H1 (cell line): ENCODE measurements at regions not wholly inside any gene's neighbourhood (a gene's known extent, or its start where the extent isn't known, plus 50 kb on each side); places are given as distances from the start of the nearest gene placed in this dataset.
A peak's percentile ranks its signal among the peaks of the same experiment; 100 is the strongest.

Experiments
- CTCF ChIA-PET: fragments of 300-600 bp; sonication (Branson Sonifier 250); formaldehyde crosslinking; loops from one replicate; lab custom pipeline; 2021; ENCODE audit not compliant: partially characterized antibody; lab: Charles Lee
- POLR2A ChIA-PET: fragments of 300-600 bp; sonication (Branson Sonifier 250); formaldehyde crosslinking; loops from one replicate; lab custom pipeline; 2021; ENCODE audit warnings: inconsistent platforms; ENCODE audit not compliant: partially characterized antibody; lab: Charles Lee
- DNase-seq, 2 experiments: peaks; one replicate each; pipeline versions ENCODE4 v3.0.0 to v3.0.0-alpha.2; 2010 to 2022; ENCODE audit warnings: low spot score in 2 of 2, low read depth in 1 of 2, mixed read lengths in 1 of 2
- FAIRE-seq: peaks from 2 replicates; lab custom pipeline; 2011; peaks lifted over from hg19 to GRCh38; lab: Jason Lieb, UNC
- H2AFZ ChIP-seq: 2 replicates; pipeline ENCODE4 v1.8.1; 2012; ENCODE audit warnings: low read length, inconsistent platforms
- H2AK5ac ChIP-seq: 2 replicates; pipeline ENCODE4 v1.6.1; 2013; ENCODE audit warnings: low read depth, low read length
- H2BK120ac ChIP-seq: replicated peaks from 2 replicates; pipeline ENCODE3; 2013; ENCODE audit warnings: low read depth, low read length, inconsistent platforms
- H2BK12ac ChIP-seq: 2 replicates; pipeline ENCODE4 v1.6.1; 2013; ENCODE audit warnings: low read depth, low read length
- H2BK15ac ChIP-seq: 2 replicates; pipeline ENCODE4 v1.6.1; 2013; ENCODE audit warnings: low read length
- H2BK20ac ChIP-seq: 2 replicates; pipeline ENCODE4 v1.6.1; 2013; ENCODE audit warnings: low read length
- H2BK5ac ChIP-seq: 2 replicates; pipeline ENCODE4 v1.6.1; 2013; ENCODE audit warnings: low read depth, low read length
- H3K14ac ChIP-seq: 2 replicates; pipeline ENCODE4 v1.6.1; 2013; ENCODE audit warnings: inconsistent platforms; ENCODE audit not compliant: insufficient read length
- H3K18ac ChIP-seq: 2 replicates; pipeline ENCODE4 v1.6.1; 2013; ENCODE audit warnings: low read length; ENCODE audit errors: extremely low read depth
- H3K23ac ChIP-seq: 2 replicates; pipeline ENCODE4 v1.6.1; 2013; ENCODE audit warnings: inconsistent platforms; ENCODE audit not compliant: insufficient read length
- H3K23me2 ChIP-seq: 2 replicates; pipeline ENCODE4 v1.6.1; 2013; ENCODE audit warnings: low read depth, low read length
- H3K27ac ChIP-seq: 2 replicates; pipeline ENCODE4 v1.6.1; 2011; ENCODE audit warnings: low read depth, low read length, inconsistent platforms
- H3K27me3 ChIP-seq, 4 experiments: replicated peaks in 1 of 4; 1 replicate in 1 of 4; 2 replicates in 3 of 4; pipeline versions ENCODE4 v1.6.1 to v1.8.1; 2011 to 2013; ENCODE audit warnings: low read length in 3 of 4, mild to moderate bottlenecking in 3 of 4, inconsistent platforms in 2 of 4, mixed read lengths in 2 of 4, moderate library complexity in 1 of 4; ENCODE audit not compliant: control insufficient read depth in 3 of 4, insufficient read depth in 3 of 4; ENCODE audit errors: extremely low read depth in 1 of 4
- H3K36me3 ChIP-seq, 4 experiments: 2 replicates each; pipeline versions ENCODE4 v1.6.1 to v1.8.1; 2011 to 2013; ENCODE audit warnings: mild to moderate bottlenecking in 4 of 4, low read length in 3 of 4, moderate library complexity in 2 of 4, control low read depth in 1 of 4, inconsistent platforms in 1 of 4; ENCODE audit not compliant: insufficient read depth in 4 of 4, control insufficient read depth in 2 of 4
- H3K4ac ChIP-seq: replicated peaks from 2 replicates; pipeline ENCODE3; 2013; ENCODE audit warnings: low read length, low read depth, mixed read lengths, inconsistent platforms; ENCODE audit not compliant: insufficient read length
- H3K4me1 ChIP-seq, 4 experiments: replicated peaks in 1 of 4; 1 replicate in 1 of 4; 2 replicates in 3 of 4; pipeline versions ENCODE4 v1.6.1 to v1.8.1; 2011 to 2013; ENCODE audit warnings: low read length in 3 of 4, inconsistent platforms in 2 of 4, mixed read lengths in 1 of 4; ENCODE audit not compliant: insufficient read depth in 4 of 4, control insufficient read depth in 3 of 4
- H3K4me2 ChIP-seq, 2 experiments: 2 replicates each; pipeline versions ENCODE4 v1.6.1 to v1.8.1; 2011 to 2013; ENCODE audit warnings: low read depth in 2 of 2, low read length in 2 of 2, control low read depth in 1 of 2, inconsistent platforms in 1 of 2, mild to moderate bottlenecking in 1 of 2; ENCODE audit not compliant: insufficient read depth in 1 of 2
- H3K4me3 ChIP-seq, 4 experiments: fragments of 200-600, 300-600 bp in 1 of 4; sonication (generic), shearing (Covaris generic), sonication (Bioruptor Twin) in 1 of 4; 2 replicates each; pipeline versions ENCODE4 v1.5.1 to v1.8.1; 2011 to 2016; ENCODE audit warnings: low read length in 4 of 4, low read depth in 3 of 4, control low read depth in 2 of 4, inconsistent platforms in 2 of 4, mild to moderate bottlenecking in 2 of 4, mixed read lengths in 1 of 4, moderate library complexity in 1 of 4; ENCODE audit not compliant: insufficient read depth in 2 of 4; ENCODE audit errors: extremely low read depth in 1 of 4
- H3K56ac ChIP-seq: replicated peaks from 2 replicates; pipeline ENCODE3; 2013; ENCODE audit warnings: low read depth, mild to moderate bottlenecking, mixed read lengths, low read length, inconsistent platforms; ENCODE audit not compliant: insufficient read length
- H3K79me1 ChIP-seq: 2 replicates; pipeline ENCODE4 v1.6.1; 2013; ENCODE audit warnings: low read depth, low read length, control low read depth
- H3K79me2 ChIP-seq, 2 experiments: 2 replicates each; pipeline versions ENCODE4 v1.6.1 to v1.8.1; 2012 to 2013; ENCODE audit warnings: low read length in 2 of 2, mild to moderate bottlenecking in 2 of 2, inconsistent platforms in 1 of 2; ENCODE audit not compliant: insufficient read depth in 2 of 2, control insufficient read depth in 1 of 2
- H3K9ac ChIP-seq, 4 experiments: replicated peaks in 1 of 4; 1 replicate in 1 of 4; 2 replicates in 3 of 4; pipeline versions ENCODE4 v1.6.1 to v1.8.1; 2011 to 2013; ENCODE audit warnings: low read depth in 3 of 4, low read length in 3 of 4, control low read depth in 2 of 4, mild to moderate bottlenecking in 2 of 4, moderate library complexity in 2 of 4, inconsistent platforms in 1 of 4; ENCODE audit errors: extremely low read depth in 1 of 4
- H3K9me3 ChIP-seq, 2 experiments: 2 replicates each; pipeline versions ENCODE4 v1.6.1 to v1.8.1; 2012 to 2013; ENCODE audit warnings: mild to moderate bottlenecking in 2 of 2, moderate library complexity in 2 of 2, control low read depth in 1 of 2, inconsistent platforms in 1 of 2, low read depth in 1 of 2, low read length in 1 of 2, mixed read lengths in 1 of 2; ENCODE audit not compliant: insufficient read depth in 2 of 2
- H4K20me1 ChIP-seq, 2 experiments: replicated peaks in 1 of 2; 2 replicates each; pipeline versions ENCODE3 to v1.8.1; 2011 to 2013; ENCODE audit warnings: inconsistent platforms in 2 of 2, low read length in 2 of 2, mild to moderate bottlenecking in 1 of 2; ENCODE audit not compliant: insufficient read depth in 2 of 2, control insufficient read depth in 1 of 2
- H4K5ac ChIP-seq: 2 replicates; pipeline ENCODE4 v1.6.1; 2013; ENCODE audit warnings: low read length, low read depth, mixed read lengths, inconsistent platforms; ENCODE audit not compliant: insufficient read length
- H4K8ac ChIP-seq: 2 replicates; pipeline ENCODE4 v1.8.0; 2013; ENCODE audit warnings: mild to moderate bottlenecking, moderate library complexity, low read length, inconsistent platforms; ENCODE audit not compliant: insufficient read depth; ENCODE audit errors: extremely low read depth
- H4K91ac ChIP-seq: replicated peaks from 2 replicates; pipeline ENCODE3; 2013; ENCODE audit warnings: low read length, mixed read lengths, inconsistent platforms; ENCODE audit not compliant: insufficient read length
- ATF2 ChIP-seq: IDR thresholded peaks from 2 replicates; pipeline ENCODE4 v1.6.1; 2012; ENCODE audit warnings: low read length, inconsistent platforms
- ATF3 ChIP-seq: IDR thresholded peaks from 2 replicates; pipeline ENCODE4 v1.6.1; 2011; ENCODE audit warnings: low read depth, mild to moderate bottlenecking, low read length; ENCODE audit not compliant: insufficient read depth
- CTBP2 ChIP-seq: IDR thresholded peaks from 2 replicates; pipeline ENCODE4 v1.7.0; 2011; ENCODE audit warnings: borderline replicate concordance, mild to moderate bottlenecking, moderate library complexity, mixed read lengths, low read length; ENCODE audit not compliant: insufficient read depth, insufficient read length
- EZH2 ChIP-seq: fragments of 200-600 bp; sonication (generic); IDR thresholded peaks from 2 replicates; pipeline ENCODE4 v1.7.1; 2012; ENCODE audit warnings: low read depth, mild to moderate bottlenecking, moderate library complexity, low read length, inconsistent platforms; ENCODE audit not compliant: severe bottlenecking
- MAFK ChIP-seq: IDR thresholded peaks from 2 replicates; pipeline ENCODE4 v1.6.1; 2012; ENCODE audit warnings: low read depth, mild to moderate bottlenecking, improper control_type of control experiment, low read length
- RNF2 ChIP-seq: fragments of 200-900, 300-1000 bp; sonication (generic); IDR thresholded peaks from 2 replicates; pipeline ENCODE4 v1.7.1; 2016; ENCODE audit warnings: borderline replicate concordance, low read depth, mild to moderate bottlenecking, antibody characterized with exemption, low read length; ENCODE audit not compliant: poor library complexity, severe bottlenecking; ENCODE audit errors: missing control alignments
- SIX5 ChIP-seq: IDR thresholded peaks from 2 replicates; pipeline ENCODE4 v1.6.1; 2011; ENCODE audit warnings: mild to moderate bottlenecking, low read depth, low read length
- WGBS, 2 experiments: shearing (Covaris generic) in 1 of 2; methylation state at CpG; one replicate each; pipeline versions ENCODE4 v1.1.6 to v1.1.7; 2013 to 2015; ENCODE audit warnings: low lambda C conversion rate in 2 of 2, mixed read lengths in 2 of 2, inconsistent platforms in 1 of 2, low coverage in 1 of 2, missing lambda C conversion rate in 1 of 2; ENCODE audit not compliant: insufficient replicate concordance in 2 of 2, insufficient coverage in 1 of 2, insufficient read length in 1 of 2; ENCODE audit errors: extremely low coverage in 1 of 2, missing lambda C conversion rate in 1 of 2; 5-methylcytosine and 5-hydroxymethylcytosine counted together
- TF ChIP-seq, protein P1 (sequence below): IDR thresholded peaks from 2 replicates; pipeline ENCODE4 v1.6.1; 2012; ENCODE audit warnings: inconsistent platforms

- no peak overlapping the region for H3K56ac ChIP-seq
- no peak overlapping the region for H3K14ac ChIP-seq
- no peaks in the 10 kb centered on the region; a peak in 1 of 7 replicates for H3K27me3 ChIP-seq
- no peak overlapping the region for H2BK120ac ChIP-seq
- TF ChIP-seq, protein P1, sequence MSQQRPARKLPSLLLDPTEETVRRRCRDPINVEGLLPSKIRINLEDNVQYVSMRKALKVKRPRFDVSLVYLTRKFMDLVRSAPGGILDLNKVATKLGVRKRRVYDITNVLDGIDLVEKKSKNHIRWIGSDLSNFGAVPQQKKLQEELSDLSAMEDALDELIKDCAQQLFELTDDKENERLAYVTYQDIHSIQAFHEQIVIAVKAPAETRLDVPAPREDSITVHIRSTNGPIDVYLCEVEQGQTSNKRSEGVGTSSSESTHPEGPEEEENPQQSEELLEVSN = no peak
- TF ChIP-seq ATF3 = no peak
- TF ChIP-seq ATF2 = no peak
- no peak for TF ChIP-seq MAFK
- TF ChIP-seq CTBP2 = no peak
- no peak for TF ChIP-seq EZH2
- no peak for TF ChIP-seq SIX5
- TF ChIP-seq RNF2 = no peak
- TF ChIP-seq, all 59 proteins: peak for 0
- H2BK5ac ChIP-seq = no peak overlapping the region
- no peak overlapping the region for H4K91ac ChIP-seq
- no peak overlapping the region for H3K27ac ChIP-seq
- H4K20me1 ChIP-seq = no peaks in the 10 kb centered on the region
- no peak overlapping the region for H2BK20ac ChIP-seq
- H3K23ac ChIP-seq = no peak overlapping the region
- no peak overlapping the region for H2AFZ ChIP-seq
- no peak overlapping the region for H4K5ac ChIP-seq
- FAIRE-seq (no peak), DNase-seq (peak in 1 of 2 experiments; percentile 13)
- no peak overlapping the region for H3K9ac ChIP-seq
- peaks cover 0 to 3% of the 10 kb centered on the region in 2 experiments; a peak in 1 of 4 replicates for H3K9me3 ChIP-seq
- H2BK15ac ChIP-seq = no peak overlapping the region
- no peak overlapping the region for H2BK12ac ChIP-seq
- H3K4me2 ChIP-seq = no peak overlapping the region
- H3K4me3 ChIP-seq = no peak overlapping the region
- H3K23me2 ChIP-seq = no peaks in the 10 kb centered on the region
- CTCF ChIA-PET = interaction anchor here (2.0 kb wide), 1 partner anchor 9 kb away, joined by 13 read pairs; no protein-coding TSS in a partner anchor
- no peak overlapping the region for H3K18ac ChIP-seq
- H3K4ac ChIP-seq = no peak overlapping the region
- no peaks in the 10 kb centered on the region for H3K4me1 ChIP-seq
- H2AK5ac ChIP-seq = no peak overlapping the region
- H3K79me1 ChIP-seq = no peaks in the 10 kb centered on the region
- H3K36me3 ChIP-seq = no peaks in the 10 kb centered on the region
- POLR2A ChIA-PET = no interaction called here
- H3K79me2 ChIP-seq = no peaks in the 10 kb centered on the region
- no peak overlapping the region for H4K8ac ChIP-seq
- 88% methylated on average over 10 of the region's 10 CpGs; no CpG with 5 or more reads in 1 of the 2 experiments for WGBS, 2 experiments
Measured at GRCh38 chr10:130424418-130424817, 288.2 kb downstream of the GLRX3 start.
